Osteocyte (in vitro differentiated cells): ENCODE measurements at regions not wholly inside any gene's neighbourhood (a gene's known extent, or its start where the extent isn't known, plus 50 kb on each side); places are given as distances from the start of the nearest gene placed in this dataset.

Source experiments
- DNase-seq: peaks from one replicate; pipeline ENCODE4 v3.0.0; 2021; ENCODE audit warnings: mixed read lengths; ENCODE audit not compliant: unreplicated experiment; ENCODE audit errors: extremely low spot score
- H3K27ac Mint-ChIP-seq: one replicate; pipeline ENCODE4 v1.8.0; 2021; ENCODE audit warnings: mild to moderate bottlenecking, mixed read lengths; ENCODE audit not compliant: unreplicated experiment
- H3K27me3 Mint-ChIP-seq: one replicate; pipeline ENCODE4 v1.8.0; 2021; ENCODE audit warnings: mixed read lengths; ENCODE audit not compliant: unreplicated experiment
- H3K36me3 Mint-ChIP-seq: one replicate; pipeline ENCODE4 v1.8.0; 2021; ENCODE audit warnings: mixed read lengths; ENCODE audit not compliant: unreplicated experiment
- H3K4me1 Mint-ChIP-seq: one replicate; pipeline ENCODE4 v1.8.0; 2021; ENCODE audit warnings: mixed read lengths; ENCODE audit not compliant: unreplicated experiment
- H3K4me3 Mint-ChIP-seq: one replicate; pipeline ENCODE4 v1.8.0; 2021; ENCODE audit warnings: mild to moderate bottlenecking, moderate library complexity, mixed read lengths; ENCODE audit not compliant: unreplicated experiment
- H3K9me3 Mint-ChIP-seq: one replicate; pipeline ENCODE4 v1.8.0; 2021; ENCODE audit warnings: mixed read lengths; ENCODE audit not compliant: unreplicated experiment
- TF ChIP-seq, protein P1 (sequence below): fragments of 200-600 bp; sonication (generic); IDR thresholded peaks from 2 replicates; pipeline ENCODE4 v1.5.0; 2021; ENCODE audit warnings: antibody characterized with exemption, mild to moderate bottlenecking, moderate library complexity

DNA sequence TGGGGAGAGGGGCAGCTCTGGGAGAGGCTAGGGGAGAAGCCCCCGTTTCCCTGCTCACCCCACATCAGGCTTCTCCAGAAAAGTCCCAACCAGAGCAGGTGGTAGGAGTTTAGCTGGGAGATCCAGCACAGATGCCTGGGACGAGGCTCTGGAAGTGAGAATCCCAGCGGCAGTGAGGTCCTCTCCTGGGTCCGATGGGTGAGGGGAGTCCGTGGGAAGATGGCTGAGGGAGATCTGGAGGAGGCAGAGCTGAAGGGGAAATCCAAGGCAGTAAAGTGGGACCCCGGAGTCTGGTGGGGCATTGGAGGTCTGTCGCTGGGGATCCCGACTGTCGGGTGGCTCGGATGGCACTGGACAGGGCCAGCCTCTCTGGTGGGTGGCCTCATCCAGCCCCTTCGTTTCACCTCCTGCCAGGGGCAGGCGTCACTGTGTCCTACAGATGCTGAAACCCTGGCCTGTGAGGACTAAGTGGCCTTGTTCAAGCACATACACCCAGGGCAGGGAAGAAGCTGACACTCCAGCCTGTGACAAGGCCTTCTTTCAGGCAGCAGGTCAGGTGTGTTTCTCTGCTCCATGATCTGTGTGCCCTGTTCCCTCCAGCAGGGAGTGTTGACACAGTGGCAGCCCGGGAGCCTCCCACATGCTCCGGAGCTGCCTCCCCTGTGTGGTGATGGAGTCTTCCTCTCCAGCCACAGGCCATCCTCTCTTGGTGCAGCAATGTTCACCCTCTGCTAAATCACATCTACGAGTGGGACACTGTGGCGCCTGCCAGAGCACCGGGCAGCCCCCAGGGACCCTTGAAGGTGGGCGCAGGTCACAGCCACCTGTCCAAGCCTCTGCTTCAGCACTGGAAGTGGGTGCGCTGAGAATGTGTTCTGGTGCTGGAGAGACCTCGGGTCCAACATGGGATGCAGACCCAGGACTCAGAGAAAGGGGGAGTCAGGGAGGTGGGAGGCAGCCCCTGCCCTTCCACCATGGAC lies 850.8 kb downstream of the BRD1 start:
- H3K27ac Mint-ChIP-seq: no peak overlapping the region

DNA sequence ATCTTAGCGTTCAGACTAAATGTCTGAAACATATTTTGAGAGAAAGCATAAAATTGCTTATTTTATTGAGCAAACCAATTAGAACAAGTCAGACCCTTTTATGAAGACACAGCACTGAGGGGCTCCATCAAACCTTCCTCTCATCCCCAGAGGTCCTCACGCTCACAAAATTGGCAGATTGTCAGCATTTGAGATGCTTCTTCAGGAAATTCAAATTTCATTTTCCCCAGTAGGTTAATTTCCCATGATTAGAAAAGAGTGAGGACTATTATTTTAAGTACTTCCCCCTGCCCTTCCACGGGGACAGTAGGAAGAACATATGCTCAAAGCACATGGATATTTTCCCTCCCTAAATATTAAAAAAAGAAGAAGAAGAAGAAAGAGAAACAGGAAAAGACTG lies 851.8 kb downstream of the BRD1 start:
- TF ChIP-seq, protein P1, sequence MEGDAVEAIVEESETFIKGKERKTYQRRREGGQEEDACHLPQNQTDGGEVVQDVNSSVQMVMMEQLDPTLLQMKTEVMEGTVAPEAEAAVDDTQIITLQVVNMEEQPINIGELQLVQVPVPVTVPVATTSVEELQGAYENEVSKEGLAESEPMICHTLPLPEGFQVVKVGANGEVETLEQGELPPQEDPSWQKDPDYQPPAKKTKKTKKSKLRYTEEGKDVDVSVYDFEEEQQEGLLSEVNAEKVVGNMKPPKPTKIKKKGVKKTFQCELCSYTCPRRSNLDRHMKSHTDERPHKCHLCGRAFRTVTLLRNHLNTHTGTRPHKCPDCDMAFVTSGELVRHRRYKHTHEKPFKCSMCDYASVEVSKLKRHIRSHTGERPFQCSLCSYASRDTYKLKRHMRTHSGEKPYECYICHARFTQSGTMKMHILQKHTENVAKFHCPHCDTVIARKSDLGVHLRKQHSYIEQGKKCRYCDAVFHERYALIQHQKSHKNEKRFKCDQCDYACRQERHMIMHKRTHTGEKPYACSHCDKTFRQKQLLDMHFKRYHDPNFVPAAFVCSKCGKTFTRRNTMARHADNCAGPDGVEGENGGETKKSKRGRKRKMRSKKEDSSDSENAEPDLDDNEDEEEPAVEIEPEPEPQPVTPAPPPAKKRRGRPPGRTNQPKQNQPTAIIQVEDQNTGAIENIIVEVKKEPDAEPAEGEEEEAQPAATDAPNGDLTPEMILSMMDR: no peak
- Mint-ChIP-seq H3K36me3 (no peaks in the 10 kb centered on the region), H3K27ac (no peak overlapping the region), H3K4me3 (no peak overlapping the region), H3K27me3 (peaks cover 9% of the 10 kb centered on the region), H3K9me3 (no peaks in the 10 kb centered on the region), H3K4me1 (no peaks in the 10 kb centered on the region)
- no peak for DNase-seq

More for the DNA sequence above, 850.8 kb downstream of the BRD1 start:
- TF ChIP-seq, protein P1: no peak
- Mint-ChIP-seq H3K4me3 (no peak overlapping the region), H3K36me3 (no peaks in the 10 kb centered on the region), H3K9me3 (no peaks in the 10 kb centered on the region), H3K4me1 (no peaks in the 10 kb centered on the region), H3K27me3 (peaks cover 9% of the 10 kb centered on the region)
- peak; percentile 81 for DNase-seq

DNA sequence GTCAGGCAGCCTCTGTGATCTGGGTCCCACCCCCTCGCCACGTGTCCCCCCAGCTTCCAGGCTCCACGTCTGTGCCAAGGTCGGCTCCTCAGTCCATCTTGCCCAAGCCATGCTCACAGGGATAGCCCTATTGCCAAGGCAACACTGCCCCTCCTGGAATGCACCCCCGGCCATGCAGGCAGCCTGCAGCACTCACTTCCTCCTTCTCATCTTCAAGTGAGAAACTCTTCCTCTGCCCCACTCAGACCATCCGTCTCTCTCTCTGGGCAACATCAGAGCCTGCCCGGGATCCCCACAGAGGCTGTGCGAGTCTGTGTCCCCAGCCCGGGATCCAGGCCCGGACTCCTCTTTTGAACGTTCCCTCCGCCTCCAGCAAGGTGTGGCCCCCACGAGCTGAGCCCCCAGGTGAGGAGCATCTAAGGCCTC lies 852.3 kb downstream of the BRD1 start:
- no peak overlapping the region for H3K4me3 Mint-ChIP-seq
- DNase-seq: no peak
- H3K36me3 Mint-ChIP-seq: no peaks in the 10 kb centered on the region
- H3K27me3 Mint-ChIP-seq: peaks cover 4% of the 10 kb centered on the region
- no peak overlapping the region for H3K27ac Mint-ChIP-seq
- TF ChIP-seq, protein P1: no peak
- H3K4me1 Mint-ChIP-seq: no peaks in the 10 kb centered on the region
- H3K9me3 Mint-ChIP-seq: no peaks in the 10 kb centered on the region

DNA sequence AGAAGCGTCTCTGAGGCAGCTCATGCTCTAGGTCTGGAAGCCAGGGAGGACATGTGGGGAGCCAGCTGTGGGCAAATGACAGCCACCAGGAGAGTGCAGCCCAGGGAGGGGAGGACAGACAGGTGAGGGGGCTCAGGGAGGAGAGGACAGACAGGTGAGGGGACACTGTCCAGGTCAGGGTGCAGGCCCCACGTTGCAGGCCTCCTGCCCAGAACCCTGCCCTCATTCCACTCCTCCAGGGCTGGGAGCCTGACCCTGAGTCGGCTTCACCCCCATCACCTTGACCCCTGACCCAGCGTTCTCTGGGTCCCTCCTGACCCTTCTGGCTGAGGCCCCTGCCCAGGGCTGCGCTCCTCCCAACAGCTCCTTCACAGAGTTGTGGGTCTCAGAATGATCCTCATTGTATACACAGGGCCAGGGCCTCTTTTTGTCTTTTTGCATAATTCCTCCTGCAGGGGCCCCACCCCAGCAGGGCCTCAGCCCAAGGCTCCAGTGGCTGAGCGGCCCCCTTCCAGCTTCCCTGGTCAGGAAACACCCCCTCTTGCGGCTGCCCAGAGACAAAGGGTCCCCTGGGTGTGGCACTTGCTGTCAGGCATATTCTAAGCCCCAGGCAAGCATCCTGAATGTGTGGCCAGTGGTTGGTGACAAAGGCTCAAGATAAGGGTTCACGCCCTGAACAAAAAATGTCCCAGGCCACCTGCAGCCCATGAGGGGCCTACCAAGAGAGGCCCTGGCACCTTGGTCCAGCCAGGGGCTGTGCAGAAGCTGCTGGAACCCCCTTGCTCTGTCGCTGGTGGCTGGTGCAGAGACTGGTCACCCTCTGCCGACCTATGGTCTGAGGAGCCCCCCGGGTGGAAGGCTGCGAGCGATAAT lies 853.0 kb downstream of the BRD1 start:
- DNase-seq: peak; percentile 83
- no peak overlapping the region for H3K4me3 Mint-ChIP-seq
- no peak overlapping the region for H3K27ac Mint-ChIP-seq
- H3K4me1 Mint-ChIP-seq: no peaks in the 10 kb centered on the region
- TF ChIP-seq, protein P1: no peak
- H3K27me3 Mint-ChIP-seq: peaks cover 4% of the 10 kb centered on the region
- no peaks in the 10 kb centered on the region for H3K36me3 Mint-ChIP-seq
- no peaks in the 10 kb centered on the region for H3K9me3 Mint-ChIP-seq

DNA sequence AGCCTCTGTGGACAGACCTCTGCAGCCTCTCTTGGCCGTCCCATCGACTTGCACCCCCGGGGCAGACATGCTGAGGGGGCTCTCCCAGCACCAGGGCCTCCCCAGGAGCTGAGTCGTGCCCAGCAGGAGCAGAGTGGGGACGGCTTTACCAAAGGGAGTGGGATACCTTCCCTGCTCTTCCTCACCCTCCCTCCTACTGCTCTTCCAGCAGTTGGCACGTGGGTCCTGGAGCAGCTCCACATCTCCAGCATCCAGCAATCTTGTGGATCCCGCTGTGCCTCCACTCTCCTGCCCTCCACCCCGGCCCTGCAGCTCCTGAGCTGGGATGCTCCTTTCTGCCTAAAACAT lies 854.0 kb downstream of the BRD1 start:
- no peaks in the 10 kb centered on the region for H3K9me3 Mint-ChIP-seq
- TF ChIP-seq, protein P1: no peak
- no peak overlapping the region for H3K27ac Mint-ChIP-seq
- peaks cover 4% of the 10 kb centered on the region for H3K27me3 Mint-ChIP-seq
- no peaks in the 10 kb centered on the region for H3K36me3 Mint-ChIP-seq
- no peaks in the 10 kb centered on the region for H3K4me1 Mint-ChIP-seq
- peak; percentile 80 for DNase-seq
- H3K4me3 Mint-ChIP-seq: no peak overlapping the region
